Naive B cell (primary cell): ENCODE measurements at regions not wholly inside any gene's neighbourhood (a gene's known extent, or its start where the extent isn't known, plus 50 kb on each side); places are given as distances from the start of the nearest gene placed in this dataset.

Experiments used
- ATAC-seq, 2 donors: fragments of 150-1000 bp; cut with Tn5 transposase; 2 replicates each; pipeline ENCODE4 v1.10.0; 2021; ENCODE audit warnings: low read depth in 2 of 2, mild to moderate bottlenecking in 2 of 2, moderate library complexity in 2 of 2
- DNase-seq: peaks from one replicate; pipeline ENCODE4 v3.0.0; 2022
- H3K27ac Mint-ChIP-seq, 6 donors: one replicate each; pipeline ENCODE4 v1.8.0; 2020 to 2022; ENCODE audit warnings: mild to moderate bottlenecking in 6 of 6, mixed read lengths in 6 of 6, moderate library complexity in 5 of 6, inconsistent platforms in 2 of 6
- H3K27me3 Mint-ChIP-seq, 3 donors: one replicate each; pipeline ENCODE4 v1.8.0; 2021 to 2022; ENCODE audit warnings: mixed read lengths in 3 of 3, mild to moderate bottlenecking in 1 of 3
- H3K36me3 Mint-ChIP-seq, 2 donors: one replicate each; pipeline ENCODE4 v1.8.0; 2020 to 2022; ENCODE audit warnings: mixed read lengths in 2 of 2, inconsistent platforms in 1 of 2, mild to moderate bottlenecking in 1 of 2
- H3K4me1 Mint-ChIP-seq, 3 donors: one replicate each; pipeline ENCODE4 v1.8.0; 2020 to 2022; ENCODE audit warnings: mixed read lengths in 3 of 3, inconsistent platforms in 1 of 3, mild to moderate bottlenecking in 1 of 3, moderate library complexity in 1 of 3
- H3K4me3 Mint-ChIP-seq, 8 donors: one replicate each; pipeline ENCODE4 v1.8.0; 2020 to 2022; ENCODE audit warnings: mild to moderate bottlenecking in 8 of 8, mixed read lengths in 8 of 8, moderate library complexity in 8 of 8, inconsistent platforms in 2 of 8
- H3K9me3 Mint-ChIP-seq, 7 donors: one replicate each; pipeline ENCODE4 v1.8.0; 2020 to 2022; ENCODE audit warnings: mixed read lengths in 7 of 7, mild to moderate bottlenecking in 5 of 7, inconsistent platforms in 2 of 7, moderate library complexity in 1 of 7

DNA sequence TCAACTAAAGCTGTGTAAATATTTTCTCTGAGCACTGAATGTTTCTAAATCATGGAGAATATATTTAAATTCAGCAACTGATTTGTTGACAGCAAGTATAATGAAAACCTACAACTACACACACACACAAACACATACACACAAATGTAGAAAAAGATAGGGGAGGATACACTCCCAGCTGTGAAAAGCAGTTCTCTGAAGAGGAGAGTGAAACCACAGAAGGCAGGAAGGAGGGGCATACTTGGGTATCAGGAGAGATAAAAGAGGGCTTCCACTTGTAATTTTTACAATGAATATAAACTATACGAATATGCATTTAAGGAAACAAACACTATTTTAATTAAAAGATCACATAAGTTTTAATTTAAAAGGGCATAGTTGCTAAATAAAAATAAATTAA lies 227.8 kb upstream of the SLC24A2 start:
- no peak for DNase-seq
- Mint-ChIP-seq H3K9me3 (peaks cover 3 to 9% (median 5%) of the 10 kb centered on the region in 7 donors), H3K4me1 (peaks cover 6 to 19% (median 19%) of the 10 kb centered on the region in 3 donors), H3K27ac (no peak overlapping the region), H3K36me3 (peaks cover 0 to 7% of the 10 kb centered on the region in 2 donors), H3K27me3 (peaks cover 0 to under 1% (median 0%) of the 10 kb centered on the region in 3 donors), H3K4me3 (no peak overlapping the region)
- ATAC-seq = no peak

- Mint-ChIP-seq H3K36me3 (peaks cover 0 to 14% of the 10 kb centered on the region in 2 donors), H3K27ac (peak overlapping the region in 4 of 6 donors; percentile 17 to 82 (median 64)), H3K4me3 (no peak overlapping the region), H3K4me1 (peaks cover 6 to 19% (median 19%) of the 10 kb centered on the region in 3 donors), H3K9me3 (peaks cover 5 to 15% (median 9%) of the 10 kb centered on the region in 7 donors), H3K27me3 (no peaks in the 10 kb centered on the region)
- no peak for DNase-seq
- ATAC-seq = peak in 1 of 2 donors; percentile 13
These were observed 226.6 kb upstream of the SLC24A2 start for GRCh38 chr9:20015427-20015931.

GRCh38 chr9:20014168-20014567 lies 225.3 kb upstream of the SLC24A2 start:
- Mint-ChIP-seq H3K36me3 (peaks cover 0 to 14% of the 10 kb centered on the region in 2 donors), H3K27ac (peak overlapping the region in 2 of 6 donors; percentile 13 to 30), H3K4me3 (no peak overlapping the region), H3K4me1 (peaks cover 6 to 19% (median 19%) of the 10 kb centered on the region in 3 donors), H3K9me3 (peaks cover 5 to 15% (median 11%) of the 10 kb centered on the region in 7 donors), H3K27me3 (no peaks in the 10 kb centered on the region)
- no peak for DNase-seq
- ATAC-seq = no peak

DNA sequence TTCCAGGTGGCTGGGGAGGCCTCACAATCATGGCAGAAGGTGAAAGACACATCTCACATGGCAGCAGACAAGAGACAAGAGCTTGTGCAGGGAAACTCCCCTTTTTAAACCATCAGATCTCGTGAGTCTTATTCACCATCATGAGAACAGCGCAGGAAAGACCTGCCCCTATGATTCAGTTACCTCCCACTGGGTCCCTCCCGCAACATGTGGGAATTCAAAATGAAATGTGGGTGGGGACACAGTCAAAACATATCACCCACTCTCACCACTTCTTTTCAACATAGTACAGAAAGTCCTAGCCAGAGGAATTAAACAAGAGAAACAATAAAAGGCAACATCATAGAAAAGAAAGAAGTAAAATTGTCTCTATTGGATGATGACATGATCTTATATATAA lies 223.4 kb upstream of the SLC24A2 start:
- no peak for ATAC-seq
- peaks cover 0 to 8% (median 0%) of the 10 kb centered on the region in 3 donors for H3K27me3 Mint-ChIP-seq
- peaks cover 0 to 14% of the 10 kb centered on the region in 2 donors for H3K36me3 Mint-ChIP-seq
- peak overlapping the region in 1 of 6 donors; percentile 16 for H3K27ac Mint-ChIP-seq
- peaks cover 6 to 19% (median 19%) of the 10 kb centered on the region in 3 donors for H3K4me1 Mint-ChIP-seq
- no peak for DNase-seq
- no peak overlapping the region for H3K4me3 Mint-ChIP-seq
- H3K9me3 Mint-ChIP-seq = peaks cover 5 to 15% (median 9%) of the 10 kb centered on the region in 7 donors

- Mint-ChIP-seq H3K36me3 (peaks cover 0 to 8% of the 10 kb centered on the region in 2 donors), H3K27ac (peak overlapping the region in 1 of 6 donors; percentile 23), H3K9me3 (peaks cover 4 to 15% (median 9%) of the 10 kb centered on the region in 7 donors), H3K4me1 (peaks cover 0 to 9% (median 2%) of the 10 kb centered on the region in 3 donors), H3K4me3 (peak overlapping the region in 1 of 8 donors; percentile 52), H3K27me3 (peaks cover 0 to 8% (median 0%) of the 10 kb centered on the region in 3 donors)
- ATAC-seq = no peak
- no peak for DNase-seq
These were observed 220.8 kb upstream of the SLC24A2 start for GRCh38 chr9:20009606-20010005.

GRCh38 chr9:20002011-20002410 lies 213.2 kb upstream of the SLC24A2 start:
- Mint-ChIP-seq H3K27me3 (no peaks in the 10 kb centered on the region), H3K4me3 (no peak overlapping the region), H3K4me1 (peaks cover 0 to 4% (median 3%) of the 10 kb centered on the region in 3 donors), H3K27ac (no peak overlapping the region), H3K9me3 (peaks cover 0 to 8% (median 2%) of the 10 kb centered on the region in 7 donors), H3K36me3 (peaks cover 0 to 5% of the 10 kb centered on the region in 2 donors)
- DNase-seq (no peak), ATAC-seq (no peak)

DNA sequence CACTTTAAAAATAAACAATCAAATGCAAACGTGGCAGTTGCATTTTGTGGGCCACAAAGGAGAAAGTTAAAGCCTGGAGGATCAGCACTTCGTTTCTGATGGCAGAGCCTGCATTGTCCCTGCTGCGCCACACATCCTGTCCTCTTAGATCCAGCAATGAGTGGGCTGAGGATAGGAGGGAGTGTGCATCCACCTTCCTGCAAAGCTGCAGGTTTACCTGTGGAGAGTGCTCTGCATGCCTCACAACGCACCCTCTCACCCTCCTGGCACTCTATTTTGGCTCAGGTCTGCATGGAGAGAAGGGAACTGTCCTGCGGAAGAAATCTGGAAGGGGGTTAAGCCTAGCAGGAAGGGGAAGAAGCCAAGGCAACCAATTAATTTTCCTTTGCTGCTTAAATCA lies 212.2 kb upstream of the SLC24A2 start:
- Mint-ChIP-seq H3K27ac (no peak overlapping the region), H3K36me3 (peaks cover 0 to 5% of the 10 kb centered on the region in 2 donors), H3K27me3 (no peaks in the 10 kb centered on the region), H3K4me1 (peaks cover 0 to 4% (median 3%) of the 10 kb centered on the region in 3 donors), H3K9me3 (peaks cover 0 to 8% (median 2%) of the 10 kb centered on the region in 7 donors), H3K4me3 (no peak overlapping the region)
- no peak for DNase-seq
- no peak for ATAC-seq

GRCh38 chr9:19999491-20000057 lies 210.7 kb upstream of the SLC24A2 start:
- Mint-ChIP-seq H3K27ac (peak overlapping the region in 1 of 6 donors; percentile 46), H3K27me3 (no peaks in the 10 kb centered on the region), H3K4me1 (peaks cover 3 to 6% (median 5%) of the 10 kb centered on the region in 3 donors), H3K36me3 (peaks cover 0 to 5% of the 10 kb centered on the region in 2 donors), H3K4me3 (no peak overlapping the region), H3K9me3 (peaks cover 0 to 8% (median 2%) of the 10 kb centered on the region in 7 donors)
- DNase-seq (no peak), ATAC-seq (no peak)

DNA sequence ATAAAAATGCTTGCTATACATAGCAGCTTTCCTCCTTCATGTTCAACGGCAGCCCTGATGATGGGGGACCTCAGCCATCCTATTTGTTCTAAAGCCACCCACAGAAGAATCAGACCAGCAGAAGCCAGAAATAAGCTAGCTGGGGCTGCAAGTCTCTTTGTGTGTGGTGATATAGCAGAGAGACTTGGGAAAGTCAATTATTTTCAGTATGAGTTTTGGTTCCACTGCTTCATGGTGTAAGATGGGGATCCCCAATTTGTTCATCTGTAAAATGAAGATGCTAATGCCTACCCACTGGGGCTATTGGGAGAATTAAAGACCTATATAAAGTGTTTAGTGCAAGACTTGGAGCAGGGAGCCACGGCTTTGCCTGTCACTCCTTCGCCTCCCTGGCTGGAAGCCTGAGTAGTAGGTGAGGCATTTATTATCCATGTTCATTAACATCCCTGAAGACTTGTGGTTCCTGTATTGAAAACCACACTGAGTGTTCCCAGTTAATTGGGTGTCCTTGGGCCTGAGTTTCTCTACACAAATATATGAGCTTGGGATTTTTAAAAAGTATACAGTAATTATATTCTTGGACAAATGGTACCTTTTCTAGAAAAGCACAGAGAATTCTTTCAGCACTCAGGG lies 210.1 kb upstream of the SLC24A2 start:
- H3K27ac Mint-ChIP-seq = no peak overlapping the region

GRCh38 chr9:19998153-19998552 lies 209.3 kb upstream of the SLC24A2 start:
- no peak overlapping the region for H3K4me3 Mint-ChIP-seq
- peaks cover 0 to 8% (median 2%) of the 10 kb centered on the region in 7 donors for H3K9me3 Mint-ChIP-seq
- H3K27me3 Mint-ChIP-seq = peaks cover 0 to 8% (median 0%) of the 10 kb centered on the region in 3 donors
- H3K4me1 Mint-ChIP-seq = peaks cover 3 to 6% (median 5%) of the 10 kb centered on the region in 3 donors
- DNase-seq (no peak), ATAC-seq (no peak)
- peaks cover 0 to 5% of the 10 kb centered on the region in 2 donors for H3K36me3 Mint-ChIP-seq
- H3K27ac Mint-ChIP-seq = peak overlapping the region in 1 of 6 donors; percentile 18

More for the DNA sequence above, 210.1 kb upstream of the SLC24A2 start:
- Mint-ChIP-seq H3K9me3 (peaks cover 0 to 8% (median 2%) of the 10 kb centered on the region in 7 donors), H3K4me3 (peak overlapping the region in 1 of 8 donors; percentile 6), H3K36me3 (peaks cover 0 to 5% of the 10 kb centered on the region in 2 donors), H3K27me3 (peaks cover 0 to under 1% (median 0%) of the 10 kb centered on the region in 3 donors), H3K4me1 (peaks cover 3 to 6% (median 5%) of the 10 kb centered on the region in 3 donors)
- DNase-seq (no peak), ATAC-seq (no peak)

DNA sequence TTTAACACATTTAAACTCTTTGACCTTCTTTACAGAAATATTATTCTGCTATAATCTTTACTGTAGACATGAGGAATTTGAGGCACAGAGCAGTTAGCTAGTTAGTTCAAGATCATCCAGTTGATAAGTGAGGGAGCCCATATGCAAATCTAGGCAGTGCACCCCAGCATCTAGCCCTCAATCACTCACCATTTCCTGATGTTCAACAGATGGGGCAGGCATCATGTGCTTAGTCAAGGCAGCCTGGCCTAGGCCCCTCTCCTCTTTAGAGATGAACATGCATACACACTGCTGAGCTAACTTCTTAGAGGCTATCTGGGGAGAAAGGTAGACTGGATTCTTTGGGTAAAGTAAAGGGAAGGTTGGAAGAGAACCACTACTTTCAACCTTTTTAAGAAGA lies 206.8 kb upstream of the SLC24A2 start:
- Mint-ChIP-seq H3K27me3 (peaks cover 5 to 17% (median 5%) of the 10 kb centered on the region in 3 donors), H3K36me3 (peaks cover 0 to 5% of the 10 kb centered on the region in 2 donors), H3K27ac (no peak overlapping the region), H3K4me1 (peaks cover 3 to 6% (median 5%) of the 10 kb centered on the region in 3 donors), H3K4me3 (no peak overlapping the region), H3K9me3 (peaks cover 0 to 8% (median 2%) of the 10 kb centered on the region in 7 donors)
- no peak for DNase-seq
- no peak for ATAC-seq

- peaks cover 5 to 17% (median 5%) of the 10 kb centered on the region in 3 donors for H3K27me3 Mint-ChIP-seq
- H3K9me3 Mint-ChIP-seq = peaks cover 0 to 8% (median 2%) of the 10 kb centered on the region in 7 donors
- no peak overlapping the region for H3K27ac Mint-ChIP-seq
- peaks cover 3 to 6% (median 5%) of the 10 kb centered on the region in 3 donors for H3K4me1 Mint-ChIP-seq
- no peak for DNase-seq
- no peak overlapping the region for H3K4me3 Mint-ChIP-seq
- peaks cover 0 to 5% of the 10 kb centered on the region in 2 donors for H3K36me3 Mint-ChIP-seq
- no peak for ATAC-seq
These were observed 205.5 kb upstream of the SLC24A2 start for GRCh38 chr9:19994296-19994695.

DNA sequence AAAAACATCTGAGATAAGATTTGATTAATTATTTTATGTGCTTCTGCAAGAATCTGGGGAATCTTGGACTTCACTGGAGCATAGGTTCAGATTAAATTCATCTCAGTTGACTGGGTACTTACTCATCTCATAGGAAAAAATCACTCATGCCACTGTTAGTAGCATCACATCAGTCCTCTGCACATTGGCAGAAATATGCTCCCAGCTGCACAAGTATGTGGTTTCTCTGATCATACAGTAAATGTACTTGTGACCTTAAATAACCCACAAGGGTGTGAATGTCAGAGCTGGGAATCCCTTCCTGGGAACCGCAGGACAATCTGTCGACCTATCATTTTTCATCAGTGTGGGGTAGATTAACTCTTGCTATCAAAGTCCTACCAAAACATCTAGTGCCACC lies 203.7 kb upstream of the SLC24A2 start:
- Mint-ChIP-seq H3K4me1 (peaks cover 0 to 5% (median 2%) of the 10 kb centered on the region in 3 donors), H3K36me3 (peaks cover 0 to 5% of the 10 kb centered on the region in 2 donors), H3K27me3 (peaks cover 5 to 17% (median 5%) of the 10 kb centered on the region in 3 donors), H3K27ac (no peak overlapping the region), H3K9me3 (peaks cover 0 to 3% (median 0%) of the 10 kb centered on the region in 7 donors), H3K4me3 (no peak overlapping the region)
- no peak for DNase-seq
- no peak for ATAC-seq
